ENCODE measurements at regions not wholly inside any gene's neighbourhood (a gene's known extent, or its start where the extent isn't known, plus 50 kb on each side); places are given as distances from the start of the nearest gene placed in this dataset.

- no peak for FAIRE-seq
- 88% methylated on average over 10 of the region's 14 CpGs; no CpG with 5 or more reads in 1 of the 2 experiments for WGBS, 2 experiments (ENCODE audit: extremely low coverage in 1 of 2, insufficient coverage in 1 of 2, insufficient read length in 1 of 2, insufficient replicate concordance in 2 of 2, low coverage in 1 of 2, low lambda C conversion rate in 2 of 2, missing lambda C conversion rate in 1 of 2)
- H3K9ac ChIP-seq (replicated peaks in 1 of 4; ENCODE audit: extremely low read depth in 1 of 4, low read depth in 3 of 4, low read length in 3 of 4): no peak overlapping the region
- TF ChIP-seq EGR1 (IDR thresholded peaks at IDR 0.05; ENCODE audit: borderline replicate concordance, low read depth, low read length): no peak
- no peak for TF ChIP-seq GABPA (IDR thresholded peaks at IDR 0.05; ENCODE audit: borderline replicate concordance, insufficient read depth, low read length)
- no peak for TF ChIP-seq EP300 (IDR thresholded peaks at IDR 0.05; ENCODE audit: borderline replicate concordance in 1 of 2, low read depth in 2 of 2, low read length in 2 of 2)
- no peak for TF ChIP-seq CBX5 (IDR thresholded peaks at IDR 0.05; ENCODE audit: low read depth, low read length)
- no peak for TF ChIP-seq POU5F1 (IDR thresholded peaks at IDR 0.05; ENCODE audit: low read depth, low read length)
- TF ChIP-seq KDM1A (IDR thresholded peaks at IDR 0.05; ENCODE audit: borderline replicate concordance, low read length): no peak
- TF ChIP-seq TEAD4 (IDR thresholded peaks at IDR 0.05; ENCODE audit: low read depth, low read length): no peak
- TF ChIP-seq RXRA (IDR thresholded peaks at IDR 0.05; ENCODE audit: insufficient read depth, low read depth, low read length): no peak
- no peak for TF ChIP-seq JUND (IDR thresholded peaks at IDR 0.05; ENCODE audit: low read length)
- TF ChIP-seq BCL11A (IDR thresholded peaks at IDR 0.05; ENCODE audit: low read depth in 2 of 2, low read length in 2 of 2): no peak
- no peak for TF ChIP-seq SUZ12 (IDR thresholded peaks at IDR 0.05; ENCODE audit: low read length)
Observed at GRCh38 chr16:50991006-50991405, 160.1 kb downstream of the SALL1 start.

More at GRCh38 chr16:50991006-50991405, 160.1 kb downstream of the SALL1 start:
- H2BK15ac ChIP-seq (ENCODE audit: low read length): no peak overlapping the region
- H3K4me2 ChIP-seq (ENCODE audit: insufficient read depth in 1 of 2, low read depth in 2 of 2, low read length in 2 of 2): no peak overlapping the region
- no peaks in the 10 kb centered on the region for H3K27me3 ChIP-seq (replicated peaks in 1 of 4; ENCODE audit: control insufficient read depth in 3 of 4, extremely low read depth in 1 of 4, insufficient read depth in 3 of 4, low read length in 3 of 4)
- no peak overlapping the region for H3K23ac ChIP-seq (ENCODE audit: insufficient read length)
- no peak overlapping the region for H3K4ac ChIP-seq (replicated peaks; ENCODE audit: insufficient read length, low read depth, low read length)
- no peak overlapping the region for H2AFZ ChIP-seq (ENCODE audit: low read length)
- no peak overlapping the region for H3K56ac ChIP-seq (replicated peaks; ENCODE audit: insufficient read length, low read depth, low read length)
- no peak overlapping the region for H3K14ac ChIP-seq (ENCODE audit: insufficient read length)
- H3K27ac ChIP-seq (ENCODE audit: low read depth, low read length): no peak overlapping the region
- H3K79me2 ChIP-seq (ENCODE audit: control insufficient read depth in 1 of 2, insufficient read depth in 2 of 2, low read length in 2 of 2): no peaks in the 10 kb centered on the region
- no peaks in the 10 kb centered on the region for H3K79me1 ChIP-seq (ENCODE audit: low read depth, low read length)
- no peaks in the 10 kb centered on the region for H3K9me3 ChIP-seq (ENCODE audit: insufficient read depth in 2 of 2, low read depth in 1 of 2, low read length in 1 of 2)
- no peak overlapping the region for H2BK12ac ChIP-seq (ENCODE audit: low read depth, low read length)
- H2AK5ac ChIP-seq (ENCODE audit: low read depth, low read length): no peak overlapping the region
- no peak overlapping the region for H4K5ac ChIP-seq (ENCODE audit: insufficient read length, low read depth, low read length)
- CTCF ChIA-PET (ENCODE audit: partially characterized antibody): interaction anchor here (1.0 to 1.3 kb wide), 2 partner anchors 18 to 20 kb away, joined by 3 to 4 read pairs; no protein-coding TSS in a partner anchor
- H4K8ac ChIP-seq (ENCODE audit: extremely low read depth, insufficient read depth, low read length): peak overlapping the region; percentile 23; the same call in 1 of the 2 replicates
- no peaks in the 10 kb centered on the region; the same call in 1 of the 2 replicates for H3K23me2 ChIP-seq (ENCODE audit: low read depth, low read length)
- no peak overlapping the region for H3K4me3 ChIP-seq (ENCODE audit: extremely low read depth in 1 of 4, insufficient read depth in 2 of 4, low read depth in 3 of 4, low read length in 4 of 4)
- POLR2A ChIA-PET (ENCODE audit: partially characterized antibody): no interaction called here
- no peak overlapping the region for H4K91ac ChIP-seq (replicated peaks; ENCODE audit: insufficient read length, low read length)
- no peak for DNase-seq (ENCODE audit: low read depth in 1 of 2, low spot score in 2 of 2)
- H2BK5ac ChIP-seq (ENCODE audit: low read depth, low read length): no peak overlapping the region
- no peaks in the 10 kb centered on the region for H3K36me3 ChIP-seq (ENCODE audit: control insufficient read depth in 2 of 4, insufficient read depth in 4 of 4, low read length in 3 of 4)
- H2BK120ac ChIP-seq (replicated peaks; ENCODE audit: low read depth, low read length): no peak overlapping the region
- no peaks in the 10 kb centered on the region for H3K4me1 ChIP-seq (replicated peaks in 1 of 4; ENCODE audit: control insufficient read depth in 3 of 4, insufficient read depth in 4 of 4, low read length in 3 of 4)
- no peak overlapping the region for H2BK20ac ChIP-seq (ENCODE audit: low read length)
- no peaks in the 10 kb centered on the region for H4K20me1 ChIP-seq (replicated peaks in 1 of 2; ENCODE audit: control insufficient read depth in 1 of 2, insufficient read depth in 2 of 2, low read length in 2 of 2)
- H3K18ac ChIP-seq (ENCODE audit: extremely low read depth, low read length): no peak overlapping the region
